OCI-LY7 (cell line): ENCODE measurements at regions not wholly inside any gene's neighbourhood (a gene's known extent, or its start where the extent isn't known, plus 50 kb on each side); places are given as distances from the start of the nearest gene placed in this dataset.

ENCODE experiments used
- BruUV-seq: library from RNA; stranded (reverse); fragments of 400-500 nt; replicated peaks from 2 replicates; lab custom pipeline; 2021; lab: Mats Ljungman, UMichigan
- CTCF ChIA-PET: fragments of 300-600 bp; sonication (Branson Sonifier 250); formaldehyde crosslinking; loops from one replicate; lab custom pipeline; 2022; ENCODE audit warnings: antibody characterized with exemption; ENCODE audit not compliant: unreplicated experiment; lab: Charles Lee
- POLR2A ChIA-PET: fragments of 300-600 bp; sonication (Branson Sonifier 250); formaldehyde crosslinking; loops from one replicate; lab custom pipeline; 2022; ENCODE audit warnings: antibody characterized with exemption; lab: Charles Lee
- DNase-seq: peaks from one replicate; pipeline ENCODE4 v3.0.0-alpha.2; 2015; ENCODE audit warnings: low spot score
- H2AFZ ChIP-seq: fragments of 200-600 bp; sonication (generic), shearing (Covaris generic); 2 replicates; pipeline ENCODE4 v1.6.1; 2014; ENCODE audit warnings: mild to moderate bottlenecking, antibody characterized with exemption, low read length, moderate library complexity
- H3K27ac ChIP-seq: fragments of 200-600 bp; sonication (generic); 2 replicates; pipeline ENCODE4 v1.5.1; 2014; ENCODE audit warnings: mixed run types, low read depth, mild to moderate bottlenecking, moderate library complexity, low read length, inconsistent platforms; ENCODE audit not compliant: poor library complexity, severe bottlenecking
- H3K36me3 ChIP-seq: fragments of 200-600 bp; sonication (generic); 2 replicates; pipeline ENCODE4 v1.6.1; 2014; ENCODE audit warnings: mild to moderate bottlenecking, antibody characterized with exemption, low read length, moderate library complexity, mixed read lengths; ENCODE audit not compliant: insufficient read depth
- H3K4me1 ChIP-seq: fragments of 200-600 bp; sonication (generic); 2 replicates; pipeline ENCODE4 v1.5.1; 2014; ENCODE audit warnings: mild to moderate bottlenecking, low read length; ENCODE audit not compliant: insufficient read depth, poor library complexity, severe bottlenecking
- H3K4me2 ChIP-seq: fragments of 200-600 bp; sonication (generic); 2 replicates; pipeline ENCODE4 v1.6.1; 2014; ENCODE audit warnings: mild to moderate bottlenecking, low read length
- H3K4me3 ChIP-seq: fragments of 200-600 bp; sonication (generic); 2 replicates; pipeline ENCODE4 v1.5.1; 2014; ENCODE audit warnings: mild to moderate bottlenecking, low read depth, low read length; ENCODE audit not compliant: poor library complexity, severe bottlenecking
- H3K79me2 ChIP-seq: fragments of 200-600 bp; sonication (generic); 2 replicates; pipeline ENCODE4 v1.6.1; 2016; ENCODE audit warnings: low read depth, mild to moderate bottlenecking, low read length, moderate library complexity, mixed read lengths; ENCODE audit not compliant: insufficient read depth
- H3K9me2 ChIP-seq: fragments of 200-600 bp; sonication (generic); 2 replicates; pipeline ENCODE4 v1.6.1; 2016; ENCODE audit warnings: mild to moderate bottlenecking, low read length, mixed read lengths; ENCODE audit not compliant: insufficient read depth
- H3K9me3 ChIP-seq: fragments of 200-600 bp; sonication (generic); 2 replicates; pipeline ENCODE4 v1.6.1; 2014; ENCODE audit warnings: mild to moderate bottlenecking, mixed run types, low read length, mixed read lengths
- H4K20me1 ChIP-seq: fragments of 200-600 bp; sonication (generic); 2 replicates; pipeline ENCODE4 v1.6.1; 2014; ENCODE audit warnings: mild to moderate bottlenecking, antibody characterized with exemption, low read length, moderate library complexity, mixed read lengths; ENCODE audit not compliant: insufficient read depth
- CTCF ChIP-seq: fragments of 200-600 bp; sonication (generic); conservative IDR thresholded peaks from 2 replicates; pipeline ENCODE4 v1.5.1; 2014; ENCODE audit warnings: mild to moderate bottlenecking, antibody characterized with exemption, low read length, moderate library complexity, mixed read lengths
- EZH2phosphoT487 ChIP-seq: fragments of 200-600 bp; sonication (generic); IDR thresholded peaks from 2 replicates; pipeline ENCODE4 v1.6.1; 2018; ENCODE audit warnings: low read depth, borderline replicate concordance, mild to moderate bottlenecking, mixed run types, antibody characterized with exemption, low read length, moderate library complexity, mixed read lengths
- intact Hi-C: fragments of 100-400 bp; cut with micrococcal nuclease; formaldehyde crosslinking; loops from one replicate; pipeline ENCODE4 v1.10.0; 2022; ENCODE audit not compliant: unreplicated experiment

GRCh38 chr2:62430146-62430545 is 75.8 kb downstream of the TMEM17 start:
- Histone ChIP-seq H3K36me3 (no peaks in the 10 kb centered on the region), H3K79me2 (no peaks in the 10 kb centered on the region), H3K9me2 (no peaks in the 10 kb centered on the region), H4K20me1 (no peaks in the 10 kb centered on the region), H3K9me3 (no peaks in the 10 kb centered on the region), H3K27ac (no peak overlapping the region), H2AFZ (no peak overlapping the region), H3K4me3 (no peak overlapping the region), H3K4me1 (no peaks in the 10 kb centered on the region), H3K4me2 (no peak overlapping the region)
- no TSS peak for BruUV-seq
- ChIA-PET POLR2A (interaction anchor here (0.6 to 0.7 kb wide), 3 partner anchors 11 to 301 kb away, joined by 3 read pairs; no protein-coding TSS in a partner anchor), CTCF (no interaction called here)
- no peak for DNase-seq
- TF ChIP-seq EZH2phosphoT487 (no peak), CTCF (no peak)
- intact Hi-C loops: no loop called here

GRCh38 chr2:62427146-62427545 is 78.8 kb downstream of the TMEM17 start:
- BruUV-seq: no TSS peak
- TF ChIP-seq CTCF (no peak), EZH2phosphoT487 (no peak)
- intact Hi-C loops: no loop called here

GRCh38 chr2:62426154-62426912 is 79.7 kb downstream of the TMEM17 start:
- Histone ChIP-seq H3K4me3 (no peak overlapping the region), H4K20me1 (no peaks in the 10 kb centered on the region), H3K36me3 (no peaks in the 10 kb centered on the region), H3K9me2 (no peaks in the 10 kb centered on the region), H2AFZ (no peak overlapping the region), H3K4me2 (no peak overlapping the region), H3K27ac (no peak overlapping the region), H3K79me2 (no peaks in the 10 kb centered on the region), H3K4me1 (no peaks in the 10 kb centered on the region), H3K9me3 (no peaks in the 10 kb centered on the region)
- BruUV-seq: no TSS peak
- intact Hi-C loops: no loop called here
- no peak for DNase-seq
- ChIA-PET CTCF (no interaction called here), POLR2A (interaction anchor here (0.6 kb wide), 1 partner anchor 583 kb away, joined by 3 read pairs; no protein-coding TSS in a partner anchor)
- TF ChIP-seq CTCF: no peak
- no peak for TF ChIP-seq EZH2phosphoT487

More at GRCh38 chr2:62427146-62427545, 78.8 kb downstream of the TMEM17 start:
- Histone ChIP-seq H3K9me3 (no peaks in the 10 kb centered on the region), H3K9me2 (no peaks in the 10 kb centered on the region), H3K79me2 (no peaks in the 10 kb centered on the region), H4K20me1 (no peaks in the 10 kb centered on the region), H3K4me2 (no peak overlapping the region), H3K36me3 (no peaks in the 10 kb centered on the region), H3K4me3 (no peak overlapping the region), H3K27ac (no peak overlapping the region), H3K4me1 (no peaks in the 10 kb centered on the region), H2AFZ (no peak overlapping the region)
- DNase-seq: no peak
- POLR2A ChIA-PET: no interaction called here
- CTCF ChIA-PET: no interaction called here
